Transverse colon (tissue), 4 donors: ENCODE measurements at regions not wholly inside any gene's neighbourhood (a gene's known extent, or its start where the extent isn't known, plus 50 kb on each side); places are given as distances from the start of the nearest gene placed in this dataset.

Experiments
- POLR2A ChIP-seq: fragments of 450-650 bp; IDR thresholded peaks from one replicate; pipeline ENCODE4 v1.6.1; 2016; ENCODE audit warnings: antibody characterized with exemption, mild to moderate bottlenecking, moderate library complexity
- POLR2AphosphoS5 ChIP-seq, 3 donors: sonication (generic); formaldehyde crosslinking; IDR thresholded peaks; one replicate each; pipeline ENCODE4 v1.6.1; 2016; ENCODE audit warnings: antibody characterized with exemption in 3 of 3
- TF ChIP-seq, protein P1 (sequence below), 5 experiments: fragments of 200-600 bp in 3 of 5; fragments of 450-650 bp in 2 of 5; sonication (generic) in 3 of 5; IDR thresholded peaks; 1 replicate in 2 of 5; 2 replicates in 3 of 5; pipeline ENCODE4 v1.5.1; 2016 to 2017; ENCODE audit warnings: antibody characterized with exemption in 5 of 5, inconsistent platforms in 3 of 5, mild to moderate bottlenecking in 2 of 5, moderate library complexity in 1 of 5

DNA sequence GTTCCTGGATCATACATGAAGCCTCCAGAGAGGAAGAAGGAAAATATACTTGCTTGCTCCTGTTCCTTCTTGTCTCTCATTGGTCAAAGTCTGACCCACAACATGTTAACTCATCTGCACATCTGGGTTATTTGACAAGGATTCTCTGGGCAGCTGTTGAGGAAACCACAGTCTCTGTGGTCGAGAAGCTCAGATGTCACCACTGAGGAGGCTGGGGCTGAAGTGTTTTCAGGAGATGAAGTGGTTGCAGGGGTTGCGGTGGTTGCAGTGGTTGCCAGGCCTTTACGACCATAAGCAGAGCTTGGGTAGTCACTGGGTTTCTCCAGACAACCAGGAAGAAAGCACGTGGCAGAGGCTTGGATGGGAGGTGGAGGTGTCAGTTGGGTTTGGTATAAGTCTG, 265.0 kb upstream of the LRIG3 start:
- TF ChIP-seq, protein P1, sequence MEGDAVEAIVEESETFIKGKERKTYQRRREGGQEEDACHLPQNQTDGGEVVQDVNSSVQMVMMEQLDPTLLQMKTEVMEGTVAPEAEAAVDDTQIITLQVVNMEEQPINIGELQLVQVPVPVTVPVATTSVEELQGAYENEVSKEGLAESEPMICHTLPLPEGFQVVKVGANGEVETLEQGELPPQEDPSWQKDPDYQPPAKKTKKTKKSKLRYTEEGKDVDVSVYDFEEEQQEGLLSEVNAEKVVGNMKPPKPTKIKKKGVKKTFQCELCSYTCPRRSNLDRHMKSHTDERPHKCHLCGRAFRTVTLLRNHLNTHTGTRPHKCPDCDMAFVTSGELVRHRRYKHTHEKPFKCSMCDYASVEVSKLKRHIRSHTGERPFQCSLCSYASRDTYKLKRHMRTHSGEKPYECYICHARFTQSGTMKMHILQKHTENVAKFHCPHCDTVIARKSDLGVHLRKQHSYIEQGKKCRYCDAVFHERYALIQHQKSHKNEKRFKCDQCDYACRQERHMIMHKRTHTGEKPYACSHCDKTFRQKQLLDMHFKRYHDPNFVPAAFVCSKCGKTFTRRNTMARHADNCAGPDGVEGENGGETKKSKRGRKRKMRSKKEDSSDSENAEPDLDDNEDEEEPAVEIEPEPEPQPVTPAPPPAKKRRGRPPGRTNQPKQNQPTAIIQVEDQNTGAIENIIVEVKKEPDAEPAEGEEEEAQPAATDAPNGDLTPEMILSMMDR (IDR thresholded peaks at IDR 0.05): no peak
- TF ChIP-seq POLR2AphosphoS5 (IDR thresholded peaks at IDR 0.05) (no peak), POLR2A (no peak)
